Thyroid gland (tissue), 4 donors: ENCODE measurements at regions not wholly inside any gene's neighbourhood (a gene's known extent, or its start where the extent isn't known, plus 50 kb on each side); places are given as distances from the start of the nearest gene placed in this dataset.

Experiments used
- DNase-seq, 2 donors: peaks; one replicate each; pipeline ENCODE4 v3.0.0-alpha.2; 2019
- H3K27ac ChIP-seq, 3 donors: fragments of 200-600 bp; sonication (generic); 1 replicate in 2 of 3; 2 replicates in 1 of 3; pipeline ENCODE4 v1.5.1; 2016 to 2019; ENCODE audit warnings: mild to moderate bottlenecking in 1 of 3, moderate library complexity in 1 of 3
- H3K27me3 ChIP-seq: fragments of 200-600 bp; sonication (generic); one replicate; pipeline ENCODE4 v1.5.1; 2019
- H3K36me3 ChIP-seq, 2 donors: fragments of 200-600 bp; sonication (generic); one replicate each; pipeline ENCODE4 v1.5.1; 2016 to 2019
- H3K4me1 ChIP-seq, 2 donors: fragments of 200-600 bp; sonication (generic); one replicate each; pipeline ENCODE4 v1.5.1; 2017 to 2019
- H3K4me3 ChIP-seq, 3 donors: fragments of 200-600 bp; sonication (generic); replicated peaks in 1 of 3; 1 replicate in 2 of 3; 2 replicates in 1 of 3; pipeline ENCODE4 v1.5.1; 2016; ENCODE audit warnings: mild to moderate bottlenecking in 1 of 3
- H3K9me3 ChIP-seq: fragments of 200-600 bp; sonication (generic); one replicate; pipeline ENCODE4 v1.5.1; 2017
- CTCF ChIP-seq, 6 experiments: fragments of 200-600 bp in 3 of 6; fragments of 450-650 bp in 3 of 6; sonication (generic) in 3 of 6; IDR thresholded peaks; one replicate each; pipeline ENCODE4 v1.5.1; 2016 to 2019; ENCODE audit warnings: antibody characterized with exemption in 6 of 6, mild to moderate bottlenecking in 2 of 6, inconsistent platforms in 1 of 6, moderate library complexity in 1 of 6
- POLR2A ChIP-seq, 2 donors: fragments of 450-650 bp; IDR thresholded peaks; one replicate each; pipeline ENCODE4 v1.6.1; 2017; ENCODE audit warnings: antibody characterized with exemption in 2 of 2, mild to moderate bottlenecking in 2 of 2, moderate library complexity in 1 of 2
- WGBS, 2 donors: methylation state at CpG; one replicate each; pipeline ENCODE4 v1.1.5; 2017; 5-methylcytosine and 5-hydroxymethylcytosine counted together
- intact Hi-C: fragments of 100-400 bp; cut with DNase I; formaldehyde crosslinking; loops from one replicate; pipeline ENCODE4 v1.15.1; 2023

GRCh38 chr17:70239391-70239826 is 70.1 kb downstream of the KCNJ2 start:
- 0 to 31% methylated on average over 1 of the region's 1 CpG for WGBS, 2 donors
- Histone ChIP-seq H3K27me3 (no peaks in the 10 kb centered on the region), H3K27ac (no peak overlapping the region), H3K4me1 (no peaks in the 10 kb centered on the region), H3K36me3 (no peaks in the 10 kb centered on the region), H3K4me3 (no peak overlapping the region), H3K9me3 (no peaks in the 10 kb centered on the region)
- TF ChIP-seq CTCF (IDR thresholded peaks at IDR 0.05) (no peak), POLR2A (IDR thresholded peaks at IDR 0.05) (no peak)
- intact Hi-C loops: no loop called here
- DNase-seq: no peak

GRCh38 chr17:70241071-70241470 is 71.7 kb downstream of the KCNJ2 start:
- 82 to 89% methylated on average over 6 of the region's 6 CpGs for WGBS, 2 donors
- H3K4me3 ChIP-seq: no peak overlapping the region
- no peak for TF ChIP-seq CTCF (IDR thresholded peaks at IDR 0.05)
- H3K4me1 ChIP-seq: no peaks in the 10 kb centered on the region
- H3K36me3 ChIP-seq: no peaks in the 10 kb centered on the region
- H3K9me3 ChIP-seq: no peaks in the 10 kb centered on the region
- no peak overlapping the region for H3K27ac ChIP-seq
- DNase-seq: no peak
- intact Hi-C loops: no loop called here
- no peaks in the 10 kb centered on the region for H3K27me3 ChIP-seq

- no peak overlapping the region for H3K27ac ChIP-seq
- TF ChIP-seq POLR2A (IDR thresholded peaks at IDR 0.05) (no peak), CTCF (IDR thresholded peaks at IDR 0.05) (no peak)
- no peaks in the 10 kb centered on the region for H3K27me3 ChIP-seq
- DNase-seq: no peak
- WGBS, 2 donors: 68 to 84% methylated on average over 7 of the region's 7 CpGs
- no peaks in the 10 kb centered on the region for H3K4me1 ChIP-seq
- intact Hi-C loops: no loop called here
- H3K9me3 ChIP-seq: no peaks in the 10 kb centered on the region
- no peak overlapping the region for H3K4me3 ChIP-seq
- H3K36me3 ChIP-seq: no peaks in the 10 kb centered on the region
Measured at GRCh38 chr17:70242781-70243437, 73.6 kb downstream of the KCNJ2 start.

- Histone ChIP-seq H3K27ac (no peak overlapping the region), H3K27me3 (no peaks in the 10 kb centered on the region), H3K4me1 (no peaks in the 10 kb centered on the region), H3K9me3 (no peaks in the 10 kb centered on the region), H3K36me3 (no peaks in the 10 kb centered on the region), H3K4me3 (no peak overlapping the region)
- DNase-seq: no peak
- 55 to 60% methylated on average over 2 of the region's 2 CpGs for WGBS, 2 donors
- intact Hi-C loops: no loop called here
- TF ChIP-seq CTCF (IDR thresholded peaks at IDR 0.05): no peak
- no peak for TF ChIP-seq POLR2A (IDR thresholded peaks at IDR 0.05)
Measured at GRCh38 chr17:70251706-70252105, 82.4 kb downstream of the KCNJ2 start.

GRCh38 chr17:70254735-70255460 is 85.6 kb downstream of the KCNJ2 start:
- intact Hi-C loops: no loop called here
- Histone ChIP-seq H3K27ac (no peak overlapping the region), H3K4me1 (no peaks in the 10 kb centered on the region), H3K36me3 (no peaks in the 10 kb centered on the region), H3K4me3 (no peak overlapping the region), H3K27me3 (no peaks in the 10 kb centered on the region), H3K9me3 (no peaks in the 10 kb centered on the region)
- WGBS, 2 donors: 88 to 91% methylated on average over 2 of the region's 2 CpGs
- DNase-seq: no peak
- no peak for TF ChIP-seq POLR2A (IDR thresholded peaks at IDR 0.05)
